Osteocyte (in vitro differentiated cells): ENCODE measurements at regions not wholly inside any gene's neighbourhood (a gene's known extent, or its start where the extent isn't known, plus 50 kb on each side); places are given as distances from the start of the nearest gene placed in this dataset.

Experiments
- DNase-seq: peaks from one replicate; pipeline ENCODE4 v3.0.0; 2021; ENCODE audit warnings: mixed read lengths; ENCODE audit not compliant: unreplicated experiment; ENCODE audit errors: extremely low spot score
- H3K27ac Mint-ChIP-seq: one replicate; pipeline ENCODE4 v1.8.0; 2021; ENCODE audit warnings: mild to moderate bottlenecking, mixed read lengths; ENCODE audit not compliant: unreplicated experiment
- H3K27me3 Mint-ChIP-seq: one replicate; pipeline ENCODE4 v1.8.0; 2021; ENCODE audit warnings: mixed read lengths; ENCODE audit not compliant: unreplicated experiment
- H3K36me3 Mint-ChIP-seq: one replicate; pipeline ENCODE4 v1.8.0; 2021; ENCODE audit warnings: mixed read lengths; ENCODE audit not compliant: unreplicated experiment
- H3K4me1 Mint-ChIP-seq: one replicate; pipeline ENCODE4 v1.8.0; 2021; ENCODE audit warnings: mixed read lengths; ENCODE audit not compliant: unreplicated experiment
- H3K4me3 Mint-ChIP-seq: one replicate; pipeline ENCODE4 v1.8.0; 2021; ENCODE audit warnings: mild to moderate bottlenecking, moderate library complexity, mixed read lengths; ENCODE audit not compliant: unreplicated experiment
- H3K9me3 Mint-ChIP-seq: one replicate; pipeline ENCODE4 v1.8.0; 2021; ENCODE audit warnings: mixed read lengths; ENCODE audit not compliant: unreplicated experiment
- TF ChIP-seq, protein P1 (sequence below): fragments of 200-600 bp; sonication (generic); IDR thresholded peaks from 2 replicates; pipeline ENCODE4 v1.5.0; 2021; ENCODE audit warnings: antibody characterized with exemption, mild to moderate bottlenecking, moderate library complexity

DNA sequence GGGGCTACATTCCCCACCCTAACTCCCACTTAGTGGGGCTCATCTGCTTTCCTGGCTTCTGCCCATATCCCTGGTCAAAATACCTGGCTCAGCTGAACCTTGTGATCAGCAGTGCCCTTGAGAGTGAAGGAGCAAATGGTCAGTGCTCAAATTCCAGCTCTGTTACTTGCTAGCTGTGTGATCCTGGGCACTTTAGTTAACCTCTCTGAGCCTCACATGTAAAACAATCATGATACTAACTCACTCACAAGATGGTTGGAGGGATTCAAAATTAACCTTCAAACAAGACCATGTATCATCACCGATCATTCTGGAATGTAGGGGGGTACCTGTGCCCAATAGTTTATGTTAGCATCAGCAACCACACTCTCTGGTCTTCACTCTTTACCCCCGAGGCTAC lies 325.6 kb upstream of the TLE3 start:
- H3K27me3 Mint-ChIP-seq = peaks cover 76% of the 10 kb centered on the region
- peaks cover 3% of the 10 kb centered on the region for H3K9me3 Mint-ChIP-seq
- H3K27ac Mint-ChIP-seq = no peak overlapping the region
- no peak overlapping the region for H3K4me3 Mint-ChIP-seq
- H3K4me1 Mint-ChIP-seq = peaks cover 5% of the 10 kb centered on the region
- TF ChIP-seq, protein P1, sequence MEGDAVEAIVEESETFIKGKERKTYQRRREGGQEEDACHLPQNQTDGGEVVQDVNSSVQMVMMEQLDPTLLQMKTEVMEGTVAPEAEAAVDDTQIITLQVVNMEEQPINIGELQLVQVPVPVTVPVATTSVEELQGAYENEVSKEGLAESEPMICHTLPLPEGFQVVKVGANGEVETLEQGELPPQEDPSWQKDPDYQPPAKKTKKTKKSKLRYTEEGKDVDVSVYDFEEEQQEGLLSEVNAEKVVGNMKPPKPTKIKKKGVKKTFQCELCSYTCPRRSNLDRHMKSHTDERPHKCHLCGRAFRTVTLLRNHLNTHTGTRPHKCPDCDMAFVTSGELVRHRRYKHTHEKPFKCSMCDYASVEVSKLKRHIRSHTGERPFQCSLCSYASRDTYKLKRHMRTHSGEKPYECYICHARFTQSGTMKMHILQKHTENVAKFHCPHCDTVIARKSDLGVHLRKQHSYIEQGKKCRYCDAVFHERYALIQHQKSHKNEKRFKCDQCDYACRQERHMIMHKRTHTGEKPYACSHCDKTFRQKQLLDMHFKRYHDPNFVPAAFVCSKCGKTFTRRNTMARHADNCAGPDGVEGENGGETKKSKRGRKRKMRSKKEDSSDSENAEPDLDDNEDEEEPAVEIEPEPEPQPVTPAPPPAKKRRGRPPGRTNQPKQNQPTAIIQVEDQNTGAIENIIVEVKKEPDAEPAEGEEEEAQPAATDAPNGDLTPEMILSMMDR = no peak
- DNase-seq = no peak
- no peaks in the 10 kb centered on the region for H3K36me3 Mint-ChIP-seq

DNA sequence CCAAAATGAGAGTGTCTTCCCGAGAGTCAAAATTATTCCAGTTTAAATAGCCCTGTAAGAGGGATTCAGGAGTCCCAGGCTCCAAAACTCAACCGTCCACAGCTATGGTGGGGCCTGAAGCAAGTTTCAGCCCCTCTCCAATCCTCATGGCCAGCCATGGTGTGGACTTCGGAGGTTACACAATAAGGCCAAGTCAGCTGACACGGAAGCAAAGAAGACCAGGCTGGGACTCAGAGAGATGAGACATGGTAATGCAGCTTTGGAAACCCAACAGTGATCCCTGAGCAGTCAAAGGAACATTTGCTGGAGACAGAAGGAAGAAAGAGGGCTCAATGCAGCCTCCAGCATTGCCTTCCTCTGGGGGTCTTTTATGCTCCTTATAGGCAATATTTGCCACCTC lies 324.6 kb upstream of the TLE3 start:
- H3K4me3 Mint-ChIP-seq = no peak overlapping the region
- no peak for DNase-seq
- H3K9me3 Mint-ChIP-seq = no peaks in the 10 kb centered on the region
- H3K36me3 Mint-ChIP-seq = no peaks in the 10 kb centered on the region
- H3K27me3 Mint-ChIP-seq = peaks cover 85% of the 10 kb centered on the region
- no peak overlapping the region for H3K27ac Mint-ChIP-seq
- TF ChIP-seq, protein P1 = no peak
- H3K4me1 Mint-ChIP-seq = peaks cover 5% of the 10 kb centered on the region

GRCh38 chr15:70420948-70421482 lies 323.3 kb upstream of the TLE3 start:
- H3K27ac Mint-ChIP-seq = no peak overlapping the region
- H3K36me3 Mint-ChIP-seq = no peaks in the 10 kb centered on the region
- no peaks in the 10 kb centered on the region for H3K9me3 Mint-ChIP-seq
- no peak overlapping the region for H3K4me3 Mint-ChIP-seq
- TF ChIP-seq, protein P1 = no peak
- no peaks in the 10 kb centered on the region for H3K4me1 Mint-ChIP-seq
- no peak for DNase-seq
- H3K27me3 Mint-ChIP-seq = peaks cover 97% of the 10 kb centered on the region

DNA sequence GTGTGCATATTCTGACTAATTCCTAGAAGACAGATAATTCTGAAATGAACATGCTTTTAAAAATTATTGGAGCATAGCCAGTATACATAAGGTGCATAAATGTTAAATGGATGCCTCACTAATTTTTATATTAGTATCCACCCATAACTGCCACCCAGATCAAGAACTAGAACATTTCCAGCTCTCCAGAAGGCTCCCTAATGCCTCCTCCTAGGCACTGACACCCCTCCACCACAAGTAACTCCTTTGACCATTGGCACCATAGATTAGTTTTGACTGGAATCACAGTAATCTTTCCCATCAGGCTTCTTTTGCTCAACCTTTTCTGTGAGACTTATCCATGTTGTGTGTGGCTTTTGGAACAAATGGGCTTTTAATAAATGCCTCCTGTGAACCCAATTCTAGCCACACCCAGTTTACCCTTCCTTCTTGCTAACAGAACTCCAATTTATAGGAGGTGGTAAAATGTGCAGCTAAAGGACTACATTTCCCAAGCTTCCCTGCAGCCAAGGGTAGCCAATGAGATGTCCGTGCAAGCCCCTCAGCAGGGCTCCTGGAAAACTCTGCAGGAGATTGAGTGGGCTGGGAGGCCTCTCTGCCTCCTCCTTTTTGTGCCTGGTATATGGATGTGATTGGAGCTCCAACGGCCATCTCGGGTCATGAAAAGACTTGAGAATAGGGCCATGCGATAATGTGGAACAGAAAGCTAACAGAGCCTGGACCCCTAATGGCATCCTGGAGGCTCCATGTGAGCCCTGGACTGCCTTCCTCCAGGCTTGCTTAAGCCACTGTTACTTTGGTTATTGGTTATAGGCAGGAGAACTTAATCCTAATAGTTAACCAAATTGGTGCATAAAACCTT lies 322.6 kb upstream of the TLE3 start:
- TF ChIP-seq, protein P1 = no peak
- DNase-seq = no peak
- Mint-ChIP-seq H3K27ac (no peak overlapping the region), H3K4me3 (no peak overlapping the region), H3K4me1 (no peaks in the 10 kb centered on the region), H3K36me3 (no peaks in the 10 kb centered on the region), H3K27me3 (peaks cover 96% of the 10 kb centered on the region), H3K9me3 (no peaks in the 10 kb centered on the region)

DNA sequence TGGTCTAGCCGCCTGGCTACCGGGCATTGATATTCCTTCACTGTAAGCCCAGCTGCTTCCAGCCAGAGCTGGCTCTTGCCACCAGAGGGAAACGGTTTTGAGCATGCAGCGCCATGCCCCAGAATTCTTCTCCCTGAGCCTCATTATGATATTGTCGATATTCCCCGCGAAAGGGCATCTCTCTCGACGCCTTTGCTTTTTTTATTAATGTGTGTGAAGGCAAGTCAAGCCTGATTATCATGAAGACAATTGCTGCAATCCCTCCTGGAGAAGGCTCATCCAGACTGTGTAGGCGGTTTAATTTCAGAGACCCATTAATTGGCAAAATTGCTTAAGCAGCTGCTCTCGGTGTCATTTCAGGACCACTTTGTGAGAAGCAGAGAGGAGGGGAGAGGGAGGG lies 321.2 kb upstream of the TLE3 start:
- no peaks in the 10 kb centered on the region for H3K9me3 Mint-ChIP-seq
- TF ChIP-seq, protein P1 = no peak
- no peaks in the 10 kb centered on the region for H3K4me1 Mint-ChIP-seq
- no peaks in the 10 kb centered on the region for H3K36me3 Mint-ChIP-seq
- H3K27me3 Mint-ChIP-seq = peaks cover 83% of the 10 kb centered on the region
- H3K27ac Mint-ChIP-seq = no peak overlapping the region
- no peak overlapping the region for H3K4me3 Mint-ChIP-seq
- DNase-seq = no peak
